Lower leg skin (tissue), 3 donors: ENCODE measurements at regions not wholly inside any gene's neighbourhood (a gene's known extent, or its start where the extent isn't known, plus 50 kb on each side); places are given as distances from the start of the nearest gene placed in this dataset.
"Not testable (repeated sequence)": the region's sequence is repeated elsewhere in the genome, so short reads cannot be mapped to it uniquely, and the experiment has no call there.

Experiments
- POLR2A ChIP-seq, 2 donors: fragments of 450-650 bp; IDR thresholded peaks; one replicate each; pipeline ENCODE4 v1.6.1; 2016 to 2017; ENCODE audit warnings: antibody characterized with exemption in 2 of 2, mild to moderate bottlenecking in 1 of 2, moderate library complexity in 1 of 2
- TF ChIP-seq, protein P1 (sequence below), 3 donors: fragments of 450-650 bp; IDR thresholded peaks; one replicate each; pipeline ENCODE4 v1.5.1; 2016; ENCODE audit warnings: antibody characterized with exemption in 3 of 3, mild to moderate bottlenecking in 3 of 3, moderate library complexity in 2 of 3

GRCh38 chr9:90077598-90077997 lies 472.8 kb downstream of the GADD45G start:
- TF ChIP-seq, protein P1, sequence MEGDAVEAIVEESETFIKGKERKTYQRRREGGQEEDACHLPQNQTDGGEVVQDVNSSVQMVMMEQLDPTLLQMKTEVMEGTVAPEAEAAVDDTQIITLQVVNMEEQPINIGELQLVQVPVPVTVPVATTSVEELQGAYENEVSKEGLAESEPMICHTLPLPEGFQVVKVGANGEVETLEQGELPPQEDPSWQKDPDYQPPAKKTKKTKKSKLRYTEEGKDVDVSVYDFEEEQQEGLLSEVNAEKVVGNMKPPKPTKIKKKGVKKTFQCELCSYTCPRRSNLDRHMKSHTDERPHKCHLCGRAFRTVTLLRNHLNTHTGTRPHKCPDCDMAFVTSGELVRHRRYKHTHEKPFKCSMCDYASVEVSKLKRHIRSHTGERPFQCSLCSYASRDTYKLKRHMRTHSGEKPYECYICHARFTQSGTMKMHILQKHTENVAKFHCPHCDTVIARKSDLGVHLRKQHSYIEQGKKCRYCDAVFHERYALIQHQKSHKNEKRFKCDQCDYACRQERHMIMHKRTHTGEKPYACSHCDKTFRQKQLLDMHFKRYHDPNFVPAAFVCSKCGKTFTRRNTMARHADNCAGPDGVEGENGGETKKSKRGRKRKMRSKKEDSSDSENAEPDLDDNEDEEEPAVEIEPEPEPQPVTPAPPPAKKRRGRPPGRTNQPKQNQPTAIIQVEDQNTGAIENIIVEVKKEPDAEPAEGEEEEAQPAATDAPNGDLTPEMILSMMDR (IDR thresholded peaks at IDR 0.05): not testable (repeated sequence)
- not testable (repeated sequence) for TF ChIP-seq POLR2A (IDR thresholded peaks at IDR 0.05)
